GM21367 (cell line): ENCODE measurements at regions not wholly inside any gene's neighbourhood (a gene's known extent, or its start where the extent isn't known, plus 50 kb on each side); places are given as distances from the start of the nearest gene placed in this dataset.

Experiments
- ATAC-seq: cut with Tn5 transposase; IDR thresholded peaks from one replicate; pipeline ENCODE4 v1.9.1; 2021; ENCODE audit not compliant: unreplicated experiment

- no peak for ATAC-seq
Observed at GRCh38 chr2:163281717-163282116, 443.1 kb upstream of the KCNH7 start.

GRCh38 chr2:163269374-163270021 is 430.9 kb upstream of the KCNH7 start:
- ATAC-seq, result no peak

GRCh38 chr2:163266772-163267171 is 428.2 kb upstream of the KCNH7 start:
- no peak for ATAC-seq

GRCh38 chr2:163265562-163265961 is 427.0 kb upstream of the KCNH7 start:
- no peak for ATAC-seq

GRCh38 chr2:163264341-163264740 is 425.8 kb upstream of the KCNH7 start:
- no peak for ATAC-seq

GRCh38 chr2:163259489-163259888 is 420.9 kb upstream of the KCNH7 start:
- no peak for ATAC-seq

GRCh38 chr2:163255086-163255485 is 416.5 kb upstream of the KCNH7 start:
- ATAC-seq, result no peak

- ATAC-seq, result no peak
Observed at GRCh38 chr2:163253621-163254285, 415.2 kb upstream of the KCNH7 start.

- no peak for ATAC-seq
Observed at GRCh38 chr2:163252199-163252598, 413.6 kb upstream of the KCNH7 start.

GRCh38 chr2:163248376-163249253 is 410.0 kb upstream of the KCNH7 start:
- no peak for ATAC-seq

GRCh38 chr2:163247847-163248220 is 409.3 kb upstream of the KCNH7 start:
- ATAC-seq, result no peak

GRCh38 chr2:163247156-163247846 is 408.7 kb upstream of the KCNH7 start:
- no peak for ATAC-seq

- ATAC-seq, result no peak
Observed at GRCh38 chr2:163246135-163246534, 407.6 kb upstream of the KCNH7 start.

- no peak for ATAC-seq
Observed at GRCh38 chr2:163236553-163236952, 398.0 kb upstream of the KCNH7 start.

- no peak for ATAC-seq
Observed at GRCh38 chr2:163231666-163232065, 393.1 kb upstream of the KCNH7 start.

GRCh38 chr2:163213661-163214081 is 375.1 kb upstream of the KCNH7 start:
- ATAC-seq, result no peak

- no peak for ATAC-seq
Observed at GRCh38 chr2:163210430-163210918, 371.9 kb upstream of the KCNH7 start.

GRCh38 chr2:163207693-163208370 is 369.3 kb upstream of the KCNH7 start:
- ATAC-seq, result no peak

- ATAC-seq, result no peak
Observed at GRCh38 chr2:163205589-163206254, 367.2 kb upstream of the KCNH7 start.

GRCh38 chr2:163200741-163201140 is 362.2 kb upstream of the KCNH7 start:
- no peak for ATAC-seq
